ENCODE measurements at regions not wholly inside any gene's neighbourhood (a gene's known extent, or its start where the extent isn't known, plus 50 kb on each side); places are given as distances from the start of the nearest gene placed in this dataset.

DNA sequence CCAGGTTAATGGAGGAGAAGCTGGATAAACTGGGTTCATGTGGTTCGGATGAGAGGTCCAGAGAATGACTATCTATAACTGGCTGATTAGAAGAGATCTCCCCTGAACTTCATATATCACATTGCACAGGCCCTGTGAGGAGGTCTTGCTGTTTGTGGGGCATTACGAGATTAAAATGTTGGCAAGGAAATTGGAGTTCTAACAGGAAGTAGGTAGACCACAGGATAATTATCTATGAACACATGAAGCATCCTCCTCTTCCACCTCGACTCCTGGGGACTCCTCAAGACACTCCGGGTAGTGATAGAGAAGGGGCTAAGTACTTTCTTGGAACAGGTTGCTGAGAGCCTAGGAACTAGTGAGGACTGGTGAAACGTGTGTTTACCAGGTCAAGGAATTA is 418.8 kb downstream of the KCNH5 start:
- no peaks in the 10 kb centered on the region for H3K27me3 ChIP-seq
- H3K4me1 ChIP-seq, result no peaks in the 10 kb centered on the region
- TF ChIP-seq, protein P1, sequence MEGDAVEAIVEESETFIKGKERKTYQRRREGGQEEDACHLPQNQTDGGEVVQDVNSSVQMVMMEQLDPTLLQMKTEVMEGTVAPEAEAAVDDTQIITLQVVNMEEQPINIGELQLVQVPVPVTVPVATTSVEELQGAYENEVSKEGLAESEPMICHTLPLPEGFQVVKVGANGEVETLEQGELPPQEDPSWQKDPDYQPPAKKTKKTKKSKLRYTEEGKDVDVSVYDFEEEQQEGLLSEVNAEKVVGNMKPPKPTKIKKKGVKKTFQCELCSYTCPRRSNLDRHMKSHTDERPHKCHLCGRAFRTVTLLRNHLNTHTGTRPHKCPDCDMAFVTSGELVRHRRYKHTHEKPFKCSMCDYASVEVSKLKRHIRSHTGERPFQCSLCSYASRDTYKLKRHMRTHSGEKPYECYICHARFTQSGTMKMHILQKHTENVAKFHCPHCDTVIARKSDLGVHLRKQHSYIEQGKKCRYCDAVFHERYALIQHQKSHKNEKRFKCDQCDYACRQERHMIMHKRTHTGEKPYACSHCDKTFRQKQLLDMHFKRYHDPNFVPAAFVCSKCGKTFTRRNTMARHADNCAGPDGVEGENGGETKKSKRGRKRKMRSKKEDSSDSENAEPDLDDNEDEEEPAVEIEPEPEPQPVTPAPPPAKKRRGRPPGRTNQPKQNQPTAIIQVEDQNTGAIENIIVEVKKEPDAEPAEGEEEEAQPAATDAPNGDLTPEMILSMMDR (IDR thresholded peaks at IDR 0.05), result no peak
- no peak for TF ChIP-seq POLR2A (IDR thresholded peaks at IDR 0.05)
- no peak overlapping the region for H3K27ac ChIP-seq
- no peak for DNase-seq
- no peaks in the 10 kb centered on the region for H3K9me3 ChIP-seq
- no peak overlapping the region for H3K4me3 ChIP-seq
- 25% methylated on average over 4 of the region's 5 CpGs for WGBS (ENCODE audit: insufficient coverage, low coverage, low lambda C conversion rate, missing lambda C conversion rate)
- ATAC-seq, result no peak
- H3K36me3 ChIP-seq, result no peaks in the 10 kb centered on the region
- intact Hi-C loops (cut with DNase I), result no loop called here

DNA sequence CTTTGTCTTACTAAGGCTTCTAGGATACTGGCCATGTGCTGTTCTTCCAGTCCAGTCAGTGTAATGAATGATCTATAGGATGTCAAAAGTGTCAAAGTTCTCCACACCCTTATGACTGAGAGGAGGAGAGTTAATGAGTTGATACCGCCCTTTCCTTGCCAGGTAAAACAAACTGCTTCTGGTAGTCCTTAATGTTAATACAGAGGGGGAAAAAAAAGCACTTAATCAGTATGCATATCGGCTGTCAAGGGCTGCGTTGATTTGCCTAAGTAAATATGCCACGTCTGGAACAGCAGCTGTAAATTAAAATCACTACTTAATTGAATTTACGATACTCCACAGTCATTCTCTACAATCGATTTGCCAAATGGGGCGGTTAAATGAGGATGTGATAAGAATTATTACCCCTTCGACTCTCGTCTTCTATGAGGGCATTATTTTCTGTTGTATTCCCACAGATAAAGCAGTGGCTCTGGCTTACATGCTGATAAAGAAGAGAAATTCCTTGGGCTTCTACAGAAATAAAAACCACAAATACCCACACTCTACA is 416.0 kb downstream of the KCNH5 start:
- WGBS (ENCODE audit: insufficient coverage, low coverage, low lambda C conversion rate, missing lambda C conversion rate), result 48% methylated on average over 9 of the region's 9 CpGs
- intact Hi-C loops (cut with DNase I), result no loop called here
- TF ChIP-seq, protein P1 (IDR thresholded peaks at IDR 0.05), result no peak

DNA sequence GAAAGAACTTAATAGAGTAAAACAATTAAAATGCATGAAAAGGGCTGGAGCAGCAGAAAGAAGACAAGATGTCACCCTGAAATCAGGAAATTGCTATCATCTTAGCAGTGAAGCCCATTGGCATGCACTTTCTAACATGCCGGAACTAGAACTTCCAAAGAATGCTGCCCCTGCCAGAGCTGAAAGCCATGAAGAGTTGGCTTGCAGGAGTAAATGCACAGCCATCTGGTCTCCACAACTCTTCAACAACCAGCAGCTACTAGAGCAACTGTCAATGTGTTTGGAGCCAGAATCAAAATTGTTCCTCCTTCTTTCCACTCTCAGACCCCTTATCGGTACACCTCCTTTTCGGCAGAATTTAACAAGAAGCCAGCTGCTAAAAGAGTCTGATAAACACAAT is 414.1 kb downstream of the KCNH5 start:
- Histone ChIP-seq H3K9me3 (no peaks in the 10 kb centered on the region), H3K4me1 (no peaks in the 10 kb centered on the region), H3K27me3 (no peaks in the 10 kb centered on the region), H3K4me3 (no peak overlapping the region), H3K27ac (no peak overlapping the region), H3K36me3 (no peaks in the 10 kb centered on the region)
- ATAC-seq (no peak), DNase-seq (no peak)
- WGBS (ENCODE audit: insufficient coverage, low coverage, low lambda C conversion rate, missing lambda C conversion rate), result 49% methylated on average over 3 of the region's 3 CpGs
- TF ChIP-seq POLR2A (IDR thresholded peaks at IDR 0.05), result no peak
- TF ChIP-seq, protein P1 (IDR thresholded peaks at IDR 0.05), result no peak
- intact Hi-C loops (cut with DNase I), result no loop called here

More for the DNA sequence above, 416.0 kb downstream of the KCNH5 start:
- Histone ChIP-seq H3K4me1 (no peaks in the 10 kb centered on the region), H3K4me3 (no peak overlapping the region), H3K36me3 (no peaks in the 10 kb centered on the region), H3K9me3 (no peaks in the 10 kb centered on the region), H3K27ac (no peak overlapping the region), H3K27me3 (no peaks in the 10 kb centered on the region)
- no peak for DNase-seq
- ATAC-seq, result no peak

DNA sequence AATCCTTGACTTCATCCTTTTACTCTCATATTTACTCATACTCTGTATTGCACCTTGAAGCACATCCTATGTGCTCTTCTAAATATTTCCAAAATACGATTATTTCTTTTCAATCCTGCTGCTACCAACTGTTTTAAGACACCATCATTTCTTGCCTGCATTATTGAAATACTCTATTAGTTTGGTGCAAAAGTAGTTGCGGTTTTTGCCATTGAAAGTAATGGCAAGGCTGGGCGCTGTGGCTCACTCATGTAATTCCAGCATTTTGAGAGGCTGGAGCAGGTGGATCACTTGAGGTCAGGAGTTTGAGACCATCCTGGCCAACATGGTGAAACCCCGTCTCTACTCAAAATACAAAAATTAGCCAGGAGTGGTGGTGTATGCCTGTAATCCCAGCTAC is 412.5 kb downstream of the KCNH5 start:
- H3K4me3 ChIP-seq, result no peak overlapping the region
- 76% methylated on average over 4 of the region's 4 CpGs for WGBS (ENCODE audit: insufficient coverage, low coverage, low lambda C conversion rate, missing lambda C conversion rate)
- H3K9me3 ChIP-seq, result no peaks in the 10 kb centered on the region
- no peaks in the 10 kb centered on the region for H3K4me1 ChIP-seq
- H3K27me3 ChIP-seq, result no peaks in the 10 kb centered on the region
- DNase-seq (no peak), ATAC-seq (no peak)
- TF ChIP-seq, protein P1 (IDR thresholded peaks at IDR 0.05), result no peak
- no peak for TF ChIP-seq POLR2A (IDR thresholded peaks at IDR 0.05)
- H3K36me3 ChIP-seq, result no peaks in the 10 kb centered on the region
- no peak overlapping the region for H3K27ac ChIP-seq
- intact Hi-C loops (cut with DNase I), result no loop called here

DNA sequence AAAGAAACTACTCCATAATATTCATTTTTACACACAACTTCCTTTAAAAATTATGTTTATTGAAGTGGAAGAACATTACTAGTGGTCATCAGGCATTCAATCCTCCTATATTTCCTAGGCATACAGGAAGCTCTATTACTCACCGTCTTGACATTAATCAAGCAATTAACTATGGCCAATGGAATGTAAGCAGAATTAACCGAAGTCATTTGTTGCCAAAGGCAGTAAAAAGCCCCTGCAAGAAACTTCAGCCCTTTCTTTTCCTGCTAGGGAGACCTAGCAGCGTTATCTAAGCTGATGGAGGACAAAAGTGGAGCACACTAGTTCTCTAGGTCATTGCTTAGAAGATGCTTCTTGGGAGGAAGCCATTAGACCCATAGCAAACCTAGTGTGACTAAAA is 399.6 kb downstream of the KCNH5 start:
- no peaks in the 10 kb centered on the region for H3K36me3 ChIP-seq
- no peaks in the 10 kb centered on the region for H3K27me3 ChIP-seq
- H3K4me3 ChIP-seq, result no peak overlapping the region
- 39% methylated on average over 3 of the region's 3 CpGs for WGBS (ENCODE audit: insufficient coverage, low coverage, low lambda C conversion rate, missing lambda C conversion rate)
- ATAC-seq (no peak), DNase-seq (no peak)
- H3K4me1 ChIP-seq, result no peaks in the 10 kb centered on the region
- intact Hi-C loops (cut with DNase I), result no loop called here
- no peaks in the 10 kb centered on the region for H3K9me3 ChIP-seq
- TF ChIP-seq, protein P1 (IDR thresholded peaks at IDR 0.05), result no peak
- no peak for TF ChIP-seq POLR2A (IDR thresholded peaks at IDR 0.05)
- no peak overlapping the region for H3K27ac ChIP-seq
